ENCODE measurements at regions not wholly inside any gene's neighbourhood (a gene's known extent, or its start where the extent isn't known, plus 50 kb on each side); places are given as distances from the start of the nearest gene placed in this dataset.

DNA sequence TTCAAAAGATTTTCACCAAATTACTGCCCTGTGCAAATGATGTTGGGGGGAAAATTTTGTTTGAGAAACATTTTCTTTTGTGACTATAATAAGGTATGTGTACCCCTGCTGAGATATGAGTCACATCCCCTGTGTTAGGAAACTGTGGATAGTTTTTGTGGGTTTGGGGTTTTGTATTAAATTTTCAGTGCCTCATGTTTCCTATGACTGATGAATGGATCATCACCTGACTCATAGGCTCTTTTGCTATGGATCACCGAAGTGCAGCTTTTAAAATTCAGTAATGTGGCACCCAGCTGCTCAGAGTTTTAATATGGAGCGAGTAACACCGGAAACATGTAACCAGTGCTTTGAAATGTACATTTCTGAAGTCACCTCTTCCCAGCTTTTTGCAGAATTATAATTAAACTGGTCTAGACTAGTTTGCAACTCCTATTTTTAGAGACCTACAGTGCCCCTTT is 167.4 kb upstream of the HMGA2 start:
- TF ChIP-seq, protein P1, sequence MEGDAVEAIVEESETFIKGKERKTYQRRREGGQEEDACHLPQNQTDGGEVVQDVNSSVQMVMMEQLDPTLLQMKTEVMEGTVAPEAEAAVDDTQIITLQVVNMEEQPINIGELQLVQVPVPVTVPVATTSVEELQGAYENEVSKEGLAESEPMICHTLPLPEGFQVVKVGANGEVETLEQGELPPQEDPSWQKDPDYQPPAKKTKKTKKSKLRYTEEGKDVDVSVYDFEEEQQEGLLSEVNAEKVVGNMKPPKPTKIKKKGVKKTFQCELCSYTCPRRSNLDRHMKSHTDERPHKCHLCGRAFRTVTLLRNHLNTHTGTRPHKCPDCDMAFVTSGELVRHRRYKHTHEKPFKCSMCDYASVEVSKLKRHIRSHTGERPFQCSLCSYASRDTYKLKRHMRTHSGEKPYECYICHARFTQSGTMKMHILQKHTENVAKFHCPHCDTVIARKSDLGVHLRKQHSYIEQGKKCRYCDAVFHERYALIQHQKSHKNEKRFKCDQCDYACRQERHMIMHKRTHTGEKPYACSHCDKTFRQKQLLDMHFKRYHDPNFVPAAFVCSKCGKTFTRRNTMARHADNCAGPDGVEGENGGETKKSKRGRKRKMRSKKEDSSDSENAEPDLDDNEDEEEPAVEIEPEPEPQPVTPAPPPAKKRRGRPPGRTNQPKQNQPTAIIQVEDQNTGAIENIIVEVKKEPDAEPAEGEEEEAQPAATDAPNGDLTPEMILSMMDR (conservative IDR thresholded peaks at IDR 0.05 in 1 of 2, IDR thresholded peaks at IDR 0.05 in 1 of 2; ENCODE audit: low read depth in 1 of 2, low read length in 2 of 2) = no peak
- TF ChIP-seq EZH2 (IDR thresholded peaks at IDR 0.05; ENCODE audit: low read length, missing control alignments) = no peak

All from fibroblast of lung (primary cell).